ENCODE measurements at regions not wholly inside any gene's neighbourhood (a gene's known extent, or its start where the extent isn't known, plus 50 kb on each side); places are given as distances from the start of the nearest gene placed in this dataset. TPM values are rescaled to one million over a fixed set of nuclear protein-coding genes. Genes with fewer than 3 reads are reported as not detected.

- WGBS, 3 donors, result 89 to 91% (median 91%) methylated on average over 24 of the region's 24 CpGs
- Histone ChIP-seq H3K36me3 (no peaks in the 10 kb centered on the region), H3K4me3 (no peak overlapping the region), H3K27ac (no peak overlapping the region), H3K4me1 (ENCODE audit: insufficient read depth) (no peaks in the 10 kb centered on the region), H3K27me3 (no peaks in the 10 kb centered on the region), H3K9me3 (no peaks in the 10 kb centered on the region)
- no peak for DNase-seq
- intact Hi-C loops (cut with DNase I), result no loop called here
- TF ChIP-seq POLR2A (IDR thresholded peaks at IDR 0.05) (no peak), EP300 (IDR thresholded peaks at IDR 0.05) (no peak), CTCF (IDR thresholded peaks at IDR 0.05) (no peak)
These were observed 53.4 kb upstream of the KIF5B start for GRCh38 chr10:32109603-32110002.

Small RNA genes lying in the stretch of these regions (small RNA-seq; reads per million reads assigned to genes)
- not detected for gene AL161932.1
- gene RNU7-22P, result not detected

Measured in ovary (tissue), 7 donors.